Vagina (tissue), 2 donors: ENCODE measurements at regions not wholly inside any gene's neighbourhood (a gene's known extent, or its start where the extent isn't known, plus 50 kb on each side); places are given as distances from the start of the nearest gene placed in this dataset.

ENCODE experiments used
- CTCF ChIP-seq, 3 experiments: fragments of 450-650 bp in 2 of 3; fragments of 200-600 bp in 1 of 3; sonication (generic) in 1 of 3; IDR thresholded peaks; one replicate each; pipeline ENCODE4 v1.5.1; 2017 to 2019; ENCODE audit warnings: antibody characterized with exemption in 3 of 3, mild to moderate bottlenecking in 2 of 3, moderate library complexity in 2 of 3
- POLR2A ChIP-seq, 2 donors: fragments of 450-650 bp; IDR thresholded peaks; one replicate each; pipeline ENCODE4 v1.6.1; 2017; ENCODE audit warnings: antibody characterized with exemption in 2 of 2, mild to moderate bottlenecking in 2 of 2, moderate library complexity in 2 of 2
- POLR2AphosphoS5 ChIP-seq, 2 donors: sonication (generic); formaldehyde crosslinking; IDR thresholded peaks; one replicate each; pipeline ENCODE4 v1.9.0; 2017; ENCODE audit warnings: antibody characterized with exemption in 2 of 2, mild to moderate bottlenecking in 2 of 2, low read depth in 1 of 2; ENCODE audit not compliant: insufficient read depth in 1 of 2

GRCh38 chr7:4574851-4575250 is 107.2 kb upstream of the FOXK1 start:
- TF ChIP-seq CTCF (IDR thresholded peaks at IDR 0.05) (no peak), POLR2AphosphoS5 (IDR thresholded peaks at IDR 0.05; ENCODE audit: insufficient read depth in 1 of 2, low read depth in 1 of 2) (no peak), POLR2A (IDR thresholded peaks at IDR 0.05) (no peak)
